Lower leg skin (tissue), 3 donors: ENCODE measurements at regions not wholly inside any gene's neighbourhood (a gene's known extent, or its start where the extent isn't known, plus 50 kb on each side); places are given as distances from the start of the nearest gene placed in this dataset.

Experiments used
- CTCF ChIP-seq, 3 donors: fragments of 450-650 bp; IDR thresholded peaks; one replicate each; pipeline ENCODE4 v1.5.1; 2016; ENCODE audit warnings: antibody characterized with exemption in 3 of 3, mild to moderate bottlenecking in 3 of 3, moderate library complexity in 2 of 3
- POLR2A ChIP-seq, 2 donors: fragments of 450-650 bp; IDR thresholded peaks; one replicate each; pipeline ENCODE4 v1.6.1; 2016 to 2017; ENCODE audit warnings: antibody characterized with exemption in 2 of 2, mild to moderate bottlenecking in 1 of 2, moderate library complexity in 1 of 2

- TF ChIP-seq CTCF (IDR thresholded peaks at IDR 0.05): no peak
- no peak for TF ChIP-seq POLR2A (IDR thresholded peaks at IDR 0.05)
Observed at GRCh38 chr15:91604122-91604521, 249.4 kb upstream of the SLCO3A1 start.
